Stimulated activated naive CD8-positive, alpha-beta T cell treated with anti-CD3 and anti-CD28 coated beads, Interleukin-15, Interleukin-2, amounts not matched to agents 100 ng/mL and 50 ng/mL, for 24 hours (primary cell): ENCODE measurements at regions not wholly inside any gene's neighbourhood (a gene's known extent, or its start where the extent isn't known, plus 50 kb on each side); places are given as distances from the start of the nearest gene placed in this dataset.

Source experiments
- H3K27ac Mint-ChIP-seq: one replicate; pipeline ENCODE4 v1.8.0; 2021; ENCODE audit warnings: mild to moderate bottlenecking, mixed read lengths
- H3K27me3 Mint-ChIP-seq: one replicate; pipeline ENCODE4 v1.8.0; 2021; ENCODE audit warnings: mixed read lengths
- H3K36me3 Mint-ChIP-seq: one replicate; pipeline ENCODE4 v1.8.0; 2021; ENCODE audit warnings: low read depth, mixed read lengths
- H3K4me1 Mint-ChIP-seq: one replicate; pipeline ENCODE4 v1.8.0; 2021; ENCODE audit warnings: low read depth, mixed read lengths
- H3K4me3 Mint-ChIP-seq: one replicate; pipeline ENCODE4 v1.8.0; 2021; ENCODE audit warnings: mild to moderate bottlenecking, mixed read lengths
- H3K9me3 Mint-ChIP-seq: one replicate; pipeline ENCODE4 v1.8.0; 2021; ENCODE audit warnings: mixed read lengths

DNA sequence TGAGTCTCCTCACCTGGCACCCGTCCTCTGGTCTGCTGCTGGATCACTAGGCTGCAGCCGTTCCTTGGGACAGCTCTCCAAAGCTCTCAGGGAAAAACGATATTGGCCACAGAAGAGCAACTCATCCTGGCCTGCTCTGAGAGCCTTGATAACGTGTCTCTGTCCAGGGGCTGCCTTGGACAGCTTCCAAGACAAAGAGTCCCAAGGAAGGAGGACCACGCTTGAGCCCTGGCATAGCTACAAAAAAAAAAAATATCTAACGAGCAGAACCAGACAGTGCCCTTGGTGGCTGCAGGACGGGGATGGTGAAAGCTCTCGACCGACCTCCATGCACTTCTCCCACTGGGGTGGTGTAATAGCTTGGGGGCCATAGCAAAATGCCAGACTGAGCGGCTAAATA, 589.6 kb downstream of the NPHP4 start:
- peaks cover 6% of the 10 kb centered on the region for H3K9me3 Mint-ChIP-seq
- H3K4me3 Mint-ChIP-seq, result no peak overlapping the region
- H3K4me1 Mint-ChIP-seq, result no peaks in the 10 kb centered on the region
- H3K36me3 Mint-ChIP-seq, result no peaks in the 10 kb centered on the region
- no peaks in the 10 kb centered on the region for H3K27me3 Mint-ChIP-seq
- H3K27ac Mint-ChIP-seq, result no peak overlapping the region

DNA sequence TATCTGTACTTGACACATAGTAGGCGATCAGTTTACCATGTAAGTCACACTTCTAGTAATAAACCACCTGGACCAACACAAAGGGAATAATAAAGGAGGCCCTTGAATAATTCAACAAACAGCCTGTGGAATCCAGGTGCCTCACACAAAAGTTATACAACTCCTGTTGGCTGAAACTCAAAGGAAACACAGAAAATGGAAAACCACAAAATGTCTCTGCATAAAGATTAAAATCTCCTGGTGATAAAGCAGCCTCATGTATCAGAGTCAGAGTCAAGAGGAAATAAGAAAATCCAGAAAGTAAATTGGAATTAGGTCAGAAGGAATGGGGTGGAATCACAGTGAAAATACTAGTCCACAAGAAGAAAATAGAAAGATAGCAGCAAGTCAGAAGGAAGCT, 592.5 kb downstream of the NPHP4 start:
- Mint-ChIP-seq H3K4me1 (no peaks in the 10 kb centered on the region), H3K4me3 (no peak overlapping the region), H3K36me3 (no peaks in the 10 kb centered on the region), H3K9me3 (peaks cover 9% of the 10 kb centered on the region), H3K27me3 (no peaks in the 10 kb centered on the region), H3K27ac (no peak overlapping the region)

DNA sequence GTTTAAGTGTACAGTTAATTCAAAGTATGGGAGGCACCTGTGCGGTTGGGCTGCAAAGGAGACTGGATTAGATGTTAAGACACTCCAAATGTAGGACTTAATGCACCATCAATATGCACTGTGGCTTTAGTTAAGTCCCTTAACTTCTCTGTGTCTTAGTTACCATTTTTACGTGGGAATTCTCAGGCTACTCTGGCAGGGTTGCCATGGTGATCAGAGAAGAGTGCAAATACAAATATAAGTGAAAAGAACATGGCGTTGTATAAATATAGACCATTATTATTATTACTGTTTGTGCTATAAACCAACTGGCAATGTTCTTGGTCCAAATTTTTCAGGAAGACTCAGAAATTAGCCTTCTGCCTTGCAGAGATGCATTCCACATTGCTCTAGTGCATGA, 595.6 kb downstream of the NPHP4 start:
- Mint-ChIP-seq H3K4me1 (no peaks in the 10 kb centered on the region), H3K27ac (no peak overlapping the region), H3K27me3 (no peaks in the 10 kb centered on the region), H3K4me3 (no peak overlapping the region), H3K9me3 (peaks cover 9% of the 10 kb centered on the region), H3K36me3 (no peaks in the 10 kb centered on the region)

DNA sequence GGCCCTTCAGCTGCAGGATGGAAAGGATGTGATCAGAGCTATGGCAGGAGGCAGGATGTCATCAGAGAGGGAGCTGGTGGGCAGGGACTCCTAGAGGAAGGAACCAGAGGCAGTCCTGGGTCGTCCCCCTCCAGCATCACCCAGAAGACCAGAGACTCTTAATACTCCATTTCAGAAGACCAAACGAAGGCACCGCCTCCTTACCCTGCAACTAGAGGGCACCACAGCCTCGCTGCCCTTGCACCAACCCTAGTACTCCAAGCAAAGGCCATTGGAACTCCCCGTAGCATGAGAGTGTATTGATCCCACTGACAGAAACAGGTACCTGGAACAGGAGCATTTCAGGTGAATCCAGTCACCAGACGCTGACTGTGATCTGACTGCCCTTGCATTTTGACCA, 598.1 kb downstream of the NPHP4 start:
- Mint-ChIP-seq H3K36me3 (no peaks in the 10 kb centered on the region), H3K27me3 (no peaks in the 10 kb centered on the region), H3K4me3 (no peak overlapping the region), H3K9me3 (peaks cover 7% of the 10 kb centered on the region), H3K27ac (no peak overlapping the region), H3K4me1 (no peaks in the 10 kb centered on the region)

DNA sequence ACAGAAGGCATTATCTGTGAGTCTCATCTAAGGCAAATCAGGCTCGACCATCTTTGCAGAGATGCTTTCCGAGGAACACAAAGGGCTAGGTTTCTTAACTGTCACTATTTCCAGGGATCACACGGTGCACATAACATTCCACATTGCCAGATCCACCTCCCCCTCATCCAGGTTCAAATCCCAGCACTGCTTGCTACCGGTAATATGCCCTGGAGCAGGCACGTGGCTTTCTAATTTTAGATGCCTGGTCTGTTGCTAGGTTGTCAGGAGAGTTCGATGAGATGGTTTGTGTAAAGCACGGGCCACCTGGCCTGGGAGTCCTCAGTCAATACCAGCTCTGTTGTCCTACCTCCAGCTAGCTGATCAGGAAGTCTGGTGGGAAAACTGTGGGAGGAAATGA, 598.6 kb downstream of the NPHP4 start:
- Mint-ChIP-seq H3K36me3 (no peaks in the 10 kb centered on the region), H3K9me3 (peaks cover 3% of the 10 kb centered on the region), H3K4me1 (no peaks in the 10 kb centered on the region), H3K27me3 (no peaks in the 10 kb centered on the region), H3K27ac (no peak overlapping the region), H3K4me3 (no peak overlapping the region)

DNA sequence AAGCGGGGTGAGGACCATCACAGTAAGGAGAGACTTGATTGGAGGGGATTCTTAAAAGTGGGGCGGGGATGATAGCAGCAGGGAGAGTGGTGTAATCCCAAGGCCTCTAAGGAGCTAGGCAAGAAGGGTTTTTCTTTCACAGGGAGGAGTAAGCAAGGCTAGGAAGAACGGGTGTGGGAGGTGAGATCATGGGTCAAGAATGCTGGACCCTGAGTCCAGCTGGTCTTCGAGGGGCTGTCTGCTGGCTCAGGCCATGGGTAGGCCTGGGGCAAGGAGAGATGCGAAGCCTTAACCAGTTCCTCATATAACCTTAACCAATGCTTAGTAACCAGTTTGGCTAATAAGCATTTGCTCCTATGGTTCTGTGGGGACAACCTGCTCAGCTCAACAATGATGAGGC, 599.1 kb downstream of the NPHP4 start:
- Mint-ChIP-seq H3K36me3 (no peaks in the 10 kb centered on the region), H3K9me3 (peaks cover 3% of the 10 kb centered on the region), H3K27ac (no peak overlapping the region), H3K4me1 (no peaks in the 10 kb centered on the region), H3K4me3 (no peak overlapping the region), H3K27me3 (no peaks in the 10 kb centered on the region)

DNA sequence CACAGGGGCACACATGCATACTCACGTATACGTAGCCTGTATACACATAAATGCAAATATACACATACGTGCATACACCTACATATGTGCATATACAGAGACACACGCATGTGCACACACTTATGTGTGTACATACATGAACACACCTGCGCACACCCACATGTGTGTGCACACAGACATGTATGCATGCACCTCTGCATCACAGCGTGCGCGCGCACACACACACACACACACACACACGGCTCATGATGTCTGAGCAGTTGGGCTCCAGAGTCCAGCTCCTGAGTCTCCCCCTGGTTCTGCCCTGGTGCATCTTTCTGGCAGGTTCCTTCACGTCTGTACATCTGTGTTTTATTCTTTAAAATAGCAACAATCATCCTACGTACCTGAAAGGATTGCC, 600.5 kb downstream of the NPHP4 start:
- Mint-ChIP-seq H3K9me3 (peaks cover under 1% of the 10 kb centered on the region), H3K27me3 (no peaks in the 10 kb centered on the region), H3K4me3 (no peak overlapping the region), H3K36me3 (no peaks in the 10 kb centered on the region), H3K27ac (no peak overlapping the region), H3K4me1 (no peaks in the 10 kb centered on the region)

DNA sequence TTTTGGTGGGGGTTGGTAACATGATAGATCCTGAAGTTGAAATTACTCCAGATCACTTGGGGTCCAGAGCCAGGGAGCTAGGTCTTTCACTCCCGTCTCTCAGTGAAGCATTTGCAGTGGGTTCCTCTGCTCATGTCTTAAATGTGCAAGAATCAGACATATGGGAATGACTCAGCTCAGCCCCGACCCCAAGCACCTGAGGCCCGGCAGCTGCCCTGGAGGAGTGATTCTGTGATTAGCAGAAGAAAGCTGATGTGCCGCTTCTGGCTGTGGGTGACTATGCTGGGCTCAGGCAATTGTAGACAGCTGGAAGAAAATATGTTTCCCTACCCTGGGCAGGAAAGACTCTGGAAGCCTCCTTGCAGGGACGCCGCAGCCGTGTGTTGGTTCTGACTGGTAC, 601.7 kb downstream of the NPHP4 start:
- H3K9me3 Mint-ChIP-seq, result no peaks in the 10 kb centered on the region
- H3K4me1 Mint-ChIP-seq, result no peaks in the 10 kb centered on the region
- H3K27me3 Mint-ChIP-seq, result no peaks in the 10 kb centered on the region
- no peak overlapping the region for H3K4me3 Mint-ChIP-seq
- no peak overlapping the region for H3K27ac Mint-ChIP-seq
- H3K36me3 Mint-ChIP-seq, result no peaks in the 10 kb centered on the region

DNA sequence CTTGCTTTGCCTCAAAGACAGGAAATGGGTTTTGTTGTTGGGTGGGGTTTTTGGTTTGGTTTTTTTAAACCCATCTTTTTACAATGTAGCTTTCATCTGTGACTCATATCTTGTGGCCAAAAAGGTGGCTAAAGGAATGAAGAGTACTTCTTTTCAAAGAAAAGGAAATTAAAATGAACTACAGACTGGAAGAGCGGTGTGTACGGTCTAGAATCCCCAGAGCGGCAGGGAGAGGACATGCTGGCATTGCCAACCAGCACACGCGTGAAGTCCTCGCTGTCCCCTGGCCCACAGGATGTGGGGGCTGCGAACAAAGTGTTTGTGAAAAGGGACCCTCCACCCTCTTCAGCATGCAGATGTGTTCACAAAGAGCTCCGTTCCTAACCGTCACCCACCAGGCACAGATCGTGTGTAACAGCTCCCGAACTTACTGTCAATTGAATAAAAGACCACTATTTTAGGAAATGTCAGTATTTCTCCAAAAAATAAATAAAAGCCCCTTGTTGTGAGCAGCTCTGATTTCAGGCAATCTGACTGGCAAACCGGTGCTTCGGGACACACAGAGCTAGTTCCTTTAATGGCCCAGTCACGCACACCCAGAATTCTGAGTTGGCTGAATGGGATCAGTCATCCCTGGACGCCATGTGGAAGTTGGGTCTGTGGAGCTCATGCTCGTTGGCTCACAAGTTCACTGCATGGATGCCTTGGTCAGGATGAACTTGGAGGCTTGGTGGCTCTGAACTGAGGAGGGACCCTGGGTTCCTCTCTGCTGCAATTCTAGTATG, 602.9 kb downstream of the NPHP4 start:
- no peaks in the 10 kb centered on the region for H3K27me3 Mint-ChIP-seq

DNA sequence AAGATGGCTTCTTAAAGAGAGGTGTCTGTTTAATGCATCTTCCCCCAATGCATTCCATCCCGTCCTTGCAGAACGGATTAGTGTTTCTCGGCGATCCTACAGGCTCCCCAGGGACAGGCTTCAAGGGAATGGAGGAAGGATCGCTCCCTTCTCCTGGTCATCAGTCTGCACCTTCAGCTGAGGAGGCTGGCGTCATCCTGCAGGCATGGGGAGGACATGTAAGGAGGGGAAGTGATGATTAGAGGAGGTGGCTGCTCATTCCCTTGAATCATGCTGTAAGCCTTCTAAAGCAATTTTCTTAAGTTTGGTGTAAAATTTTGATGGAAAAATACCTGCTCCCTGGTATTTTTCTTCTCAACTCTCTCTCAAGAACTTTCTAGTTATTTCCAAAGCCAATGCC, 603.6 kb downstream of the NPHP4 start:
- Mint-ChIP-seq H3K27me3 (no peaks in the 10 kb centered on the region), H3K4me3 (peak overlapping the region; percentile 71), H3K27ac (peak overlapping the region; percentile 59), H3K4me1 (no peaks in the 10 kb centered on the region), H3K36me3 (no peaks in the 10 kb centered on the region), H3K9me3 (no peaks in the 10 kb centered on the region)

More for the DNA sequence above, 602.9 kb downstream of the NPHP4 start:
- peak overlapping the region; percentile 59 for H3K27ac Mint-ChIP-seq
- peak overlapping the region; percentile 71 for H3K4me3 Mint-ChIP-seq
- H3K4me1 Mint-ChIP-seq, result no peaks in the 10 kb centered on the region
- no peaks in the 10 kb centered on the region for H3K36me3 Mint-ChIP-seq
- H3K9me3 Mint-ChIP-seq, result no peaks in the 10 kb centered on the region

DNA sequence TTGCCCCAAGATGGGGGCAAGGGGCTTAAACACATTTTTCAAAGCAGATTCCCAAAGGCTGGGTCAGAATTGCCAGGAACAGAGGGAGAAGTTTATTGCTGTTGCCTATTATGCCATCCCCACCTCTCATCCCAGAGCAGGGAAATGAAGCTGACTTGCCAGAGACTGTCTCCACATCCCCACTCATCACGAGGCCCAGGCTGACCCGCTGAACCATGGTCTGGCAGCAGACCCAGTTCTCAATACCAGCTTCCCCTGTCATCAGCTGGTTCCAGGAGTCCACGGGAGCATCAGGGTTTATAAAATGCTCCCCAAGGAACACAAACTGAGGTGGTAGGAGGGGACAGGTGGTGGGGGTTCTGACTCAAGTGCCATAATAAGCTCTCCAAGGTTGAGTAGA, 605.9 kb downstream of the NPHP4 start:
- Mint-ChIP-seq H3K9me3 (no peaks in the 10 kb centered on the region), H3K4me1 (no peaks in the 10 kb centered on the region), H3K27me3 (no peaks in the 10 kb centered on the region), H3K36me3 (no peaks in the 10 kb centered on the region), H3K4me3 (no peak overlapping the region), H3K27ac (no peak overlapping the region)

DNA sequence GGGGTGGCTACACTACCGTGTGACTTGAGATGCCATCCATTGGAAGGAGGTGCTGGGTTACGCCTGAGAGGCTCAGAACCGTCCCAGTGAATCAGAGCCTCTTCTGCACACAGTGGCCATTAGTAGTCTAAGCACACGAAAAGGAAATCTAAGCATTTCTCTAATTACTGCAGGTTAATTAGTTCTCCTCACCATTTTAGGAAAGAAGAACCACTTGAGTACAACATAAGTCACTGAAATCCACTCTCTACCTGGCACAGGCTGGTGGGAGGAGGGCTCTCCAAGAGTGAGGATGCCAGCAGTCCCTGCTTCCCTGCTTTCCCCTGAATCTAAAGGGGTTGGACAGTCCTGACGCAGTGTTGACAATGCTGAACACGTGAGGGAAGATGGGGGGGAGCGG, 606.3 kb downstream of the NPHP4 start:
- no peaks in the 10 kb centered on the region for H3K4me1 Mint-ChIP-seq
- H3K36me3 Mint-ChIP-seq, result no peaks in the 10 kb centered on the region
- H3K4me3 Mint-ChIP-seq, result no peak overlapping the region
- no peak overlapping the region for H3K27ac Mint-ChIP-seq
- H3K27me3 Mint-ChIP-seq, result no peaks in the 10 kb centered on the region
- no peaks in the 10 kb centered on the region for H3K9me3 Mint-ChIP-seq

DNA sequence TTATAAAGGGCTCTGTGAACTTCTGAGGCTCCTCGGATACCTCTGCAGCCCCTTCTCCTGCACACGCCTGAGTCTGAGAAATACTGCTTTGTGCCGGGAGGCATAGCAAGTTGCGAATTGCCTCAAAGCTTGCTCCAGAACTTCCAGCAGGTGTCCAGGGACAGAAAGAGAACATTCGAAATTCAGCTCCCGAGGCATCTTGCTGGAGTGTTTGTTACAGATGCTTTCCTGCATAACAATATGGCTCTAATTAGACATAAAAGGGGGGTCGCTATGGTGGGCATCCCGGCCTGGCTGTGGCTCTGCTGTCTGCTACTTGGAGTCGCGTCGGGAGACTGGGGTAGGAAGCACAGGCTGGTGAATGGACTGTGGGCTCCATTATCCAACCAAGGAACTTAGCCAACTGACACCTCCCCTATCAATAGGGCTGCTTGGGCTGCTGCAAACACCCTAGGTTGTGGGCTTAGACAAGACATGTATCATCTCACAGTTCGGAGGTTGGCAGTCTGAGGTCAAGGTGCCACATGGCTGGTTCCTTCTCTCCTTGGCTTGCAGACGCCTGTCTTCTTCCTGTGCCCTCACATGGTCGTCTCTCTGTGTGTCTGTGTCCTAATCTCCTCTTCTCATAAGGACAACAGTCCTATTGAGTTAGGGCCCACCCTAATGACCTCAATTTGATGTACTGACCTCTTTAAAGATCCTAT, 607.0 kb downstream of the NPHP4 start:
- no peaks in the 10 kb centered on the region for H3K4me1 Mint-ChIP-seq
- no peaks in the 10 kb centered on the region for H3K27me3 Mint-ChIP-seq
- no peaks in the 10 kb centered on the region for H3K9me3 Mint-ChIP-seq
- no peak overlapping the region for H3K4me3 Mint-ChIP-seq
- no peaks in the 10 kb centered on the region for H3K36me3 Mint-ChIP-seq
- H3K27ac Mint-ChIP-seq, result no peak overlapping the region

DNA sequence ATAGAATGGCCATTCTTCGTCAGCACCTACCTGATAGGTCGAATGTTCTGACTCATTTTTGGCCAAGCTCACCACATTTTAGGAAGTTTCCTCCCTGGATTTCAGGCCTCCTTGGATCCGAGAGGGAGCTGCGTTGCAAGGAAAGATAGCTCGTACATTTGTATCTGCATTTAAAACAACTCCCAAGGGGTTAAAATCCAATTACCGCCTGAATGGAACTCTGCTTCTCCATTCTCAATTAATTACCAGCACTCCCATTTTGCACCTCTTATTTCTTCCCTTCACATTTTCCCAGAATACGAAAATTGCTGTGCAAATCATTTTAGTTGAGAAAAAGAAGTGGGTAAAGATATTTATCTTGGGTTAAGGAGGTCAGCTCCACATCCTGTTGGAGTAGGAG, 610.7 kb downstream of the NPHP4 start:
- Mint-ChIP-seq H3K4me1 (no peaks in the 10 kb centered on the region), H3K27me3 (no peaks in the 10 kb centered on the region), H3K27ac (no peak overlapping the region), H3K9me3 (no peaks in the 10 kb centered on the region), H3K4me3 (no peak overlapping the region), H3K36me3 (no peaks in the 10 kb centered on the region)

DNA sequence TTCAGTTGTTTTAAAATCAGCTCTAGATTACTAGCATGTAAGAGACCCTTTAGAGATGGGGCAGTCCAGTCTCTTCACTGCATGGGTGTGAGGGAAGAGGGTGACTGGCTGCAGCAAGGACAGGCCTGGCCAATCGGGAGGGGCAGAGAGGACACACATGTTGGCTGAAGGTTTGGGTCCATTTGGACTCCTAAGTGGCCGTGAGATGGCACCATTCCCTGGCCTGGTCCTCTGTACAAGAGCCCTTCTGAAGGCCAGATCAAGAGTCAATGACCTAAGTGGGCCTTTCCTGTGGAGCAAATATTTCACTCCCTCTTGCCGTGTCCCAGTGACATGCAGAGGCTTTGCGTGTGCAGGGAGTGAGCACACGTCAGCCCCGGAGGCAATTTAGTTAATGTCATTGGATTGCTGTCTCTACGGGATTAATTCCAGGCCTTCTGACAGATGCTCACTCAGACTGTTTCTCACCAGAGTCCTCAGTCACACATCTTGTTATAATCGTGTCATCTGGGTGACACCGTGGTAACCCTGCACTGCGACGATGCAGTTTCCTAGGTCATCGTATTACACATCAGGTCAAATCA, 613.0 kb downstream of the NPHP4 start:
- peaks cover under 1% of the 10 kb centered on the region for H3K9me3 Mint-ChIP-seq
- no peak overlapping the region for H3K27ac Mint-ChIP-seq
- H3K36me3 Mint-ChIP-seq, result no peaks in the 10 kb centered on the region
- H3K4me1 Mint-ChIP-seq, result no peaks in the 10 kb centered on the region
- H3K4me3 Mint-ChIP-seq, result no peak overlapping the region
- H3K27me3 Mint-ChIP-seq, result no peaks in the 10 kb centered on the region
